Parathyroid adenoma (tissue), 2 donors: ENCODE measurements at regions not wholly inside any gene's neighbourhood (a gene's known extent, or its start where the extent isn't known, plus 50 kb on each side); places are given as distances from the start of the nearest gene placed in this dataset.

Source experiments
- H2AFZ ChIP-seq: fragments of 300-600 bp; sonication (generic); one replicate; pipeline ENCODE4 v1.7.0; 2017; ENCODE audit warnings: antibody characterized with exemption, mild to moderate bottlenecking
- H3K27ac ChIP-seq: fragments of 300-600 bp; sonication (generic); one replicate; pipeline ENCODE4 v1.7.0; 2017
- H3K27me3 ChIP-seq: fragments of 300-600 bp; sonication (generic); one replicate; pipeline ENCODE4 v1.7.0; 2017; ENCODE audit warnings: low read length; ENCODE audit not compliant: control insufficient read depth, insufficient read depth
- H3K36me3 ChIP-seq: fragments of 300-600 bp; sonication (generic); one replicate; pipeline ENCODE4 v1.7.0; 2017; ENCODE audit warnings: low read length; ENCODE audit not compliant: control insufficient read depth, insufficient read depth
- H3K4me1 ChIP-seq: fragments of 300-600 bp; sonication (generic); one replicate; pipeline ENCODE4 v1.7.0; 2017; ENCODE audit warnings: control low read depth
- H3K4me2 ChIP-seq: fragments of 300-600 bp; sonication (generic); one replicate; pipeline ENCODE4 v1.7.0; 2017; ENCODE audit warnings: low read length
- H3K4me3 ChIP-seq: fragments of 300-600 bp; sonication (generic); one replicate; pipeline ENCODE4 v1.7.0; 2017; ENCODE audit warnings: low read depth, low read length
- H3K79me2 ChIP-seq: fragments of 300-600 bp; sonication (generic); one replicate; pipeline ENCODE4 v1.7.0; 2017; ENCODE audit warnings: control low read depth
- H3K9ac ChIP-seq: fragments of 300-600 bp; sonication (generic); one replicate; pipeline ENCODE4 v1.7.0; 2017; ENCODE audit warnings: mild to moderate bottlenecking
- H3K9me3 ChIP-seq: fragments of 300-600 bp; sonication (generic); one replicate; pipeline ENCODE4 v1.7.0; 2017; ENCODE audit warnings: low read length; ENCODE audit not compliant: control insufficient read depth
- CTCF ChIP-seq: fragments of 300-600 bp; sonication (generic); IDR thresholded peaks from one replicate; pipeline ENCODE4 v1.7.0; 2017; ENCODE audit warnings: antibody characterized with exemption, mild to moderate bottlenecking
- donor health status: primary hyperparathyroidism.

GRCh38 chr18:22556222-22557167 is 138.8 kb upstream of the CTAGE1 start:
- no peaks in the 10 kb centered on the region for H3K4me1 ChIP-seq

GRCh38 chr18:22557168-22557941 is 139.6 kb upstream of the CTAGE1 start:
- Histone ChIP-seq H3K36me3 (no peaks in the 10 kb centered on the region), H3K9ac (no peak overlapping the region), H3K4me2 (no peak overlapping the region), H3K4me3 (no peak overlapping the region), H2AFZ (no peak overlapping the region), H3K79me2 (no peaks in the 10 kb centered on the region), H3K27ac (no peak overlapping the region), H3K4me1 (no peaks in the 10 kb centered on the region), H3K9me3 (no peaks in the 10 kb centered on the region), H3K27me3 (peaks cover 12% of the 10 kb centered on the region)
- TF ChIP-seq CTCF = no peak

More at GRCh38 chr18:22556222-22557167, 138.8 kb upstream of the CTAGE1 start:
- no peak for TF ChIP-seq CTCF
- Histone ChIP-seq H3K36me3 (no peaks in the 10 kb centered on the region), H3K4me2 (no peak overlapping the region), H3K4me3 (no peak overlapping the region), H3K27ac (no peak overlapping the region), H3K27me3 (peaks cover 12% of the 10 kb centered on the region), H3K9me3 (no peaks in the 10 kb centered on the region), H3K79me2 (no peaks in the 10 kb centered on the region), H3K9ac (no peak overlapping the region), H2AFZ (no peak overlapping the region)

GRCh38 chr18:22558945-22559385 is 141.2 kb upstream of the CTAGE1 start:
- Histone ChIP-seq H3K27me3 (peaks cover 12% of the 10 kb centered on the region), H3K4me1 (no peaks in the 10 kb centered on the region), H3K27ac (no peak overlapping the region), H3K4me2 (peak overlapping the region; percentile 29), H3K79me2 (no peaks in the 10 kb centered on the region), H3K36me3 (no peaks in the 10 kb centered on the region), H3K9ac (no peak overlapping the region), H3K4me3 (no peak overlapping the region), H2AFZ (peak overlapping the region; percentile 64), H3K9me3 (no peaks in the 10 kb centered on the region)
- TF ChIP-seq CTCF = no peak

GRCh38 chr18:22559414-22560274 is 141.9 kb upstream of the CTAGE1 start:
- Histone ChIP-seq H3K27me3 (peaks cover 12% of the 10 kb centered on the region), H3K4me2 (peak overlapping the region; percentile 69), H3K9me3 (no peaks in the 10 kb centered on the region), H3K79me2 (no peaks in the 10 kb centered on the region), H3K36me3 (no peaks in the 10 kb centered on the region), H3K4me3 (peak overlapping the region; percentile 39), H3K4me1 (no peaks in the 10 kb centered on the region), H2AFZ (peak overlapping the region; percentile 64), H3K9ac (no peak overlapping the region), H3K27ac (no peak overlapping the region)
- no peak for TF ChIP-seq CTCF
